ENCODE measurements at regions not wholly inside any gene's neighbourhood (a gene's known extent, or its start where the extent isn't known, plus 50 kb on each side); places are given as distances from the start of the nearest gene placed in this dataset.
"Not testable (repeated sequence)": the region's sequence is repeated elsewhere in the genome, so short reads cannot be mapped to it uniquely, and the experiment has no call there.

DNA sequence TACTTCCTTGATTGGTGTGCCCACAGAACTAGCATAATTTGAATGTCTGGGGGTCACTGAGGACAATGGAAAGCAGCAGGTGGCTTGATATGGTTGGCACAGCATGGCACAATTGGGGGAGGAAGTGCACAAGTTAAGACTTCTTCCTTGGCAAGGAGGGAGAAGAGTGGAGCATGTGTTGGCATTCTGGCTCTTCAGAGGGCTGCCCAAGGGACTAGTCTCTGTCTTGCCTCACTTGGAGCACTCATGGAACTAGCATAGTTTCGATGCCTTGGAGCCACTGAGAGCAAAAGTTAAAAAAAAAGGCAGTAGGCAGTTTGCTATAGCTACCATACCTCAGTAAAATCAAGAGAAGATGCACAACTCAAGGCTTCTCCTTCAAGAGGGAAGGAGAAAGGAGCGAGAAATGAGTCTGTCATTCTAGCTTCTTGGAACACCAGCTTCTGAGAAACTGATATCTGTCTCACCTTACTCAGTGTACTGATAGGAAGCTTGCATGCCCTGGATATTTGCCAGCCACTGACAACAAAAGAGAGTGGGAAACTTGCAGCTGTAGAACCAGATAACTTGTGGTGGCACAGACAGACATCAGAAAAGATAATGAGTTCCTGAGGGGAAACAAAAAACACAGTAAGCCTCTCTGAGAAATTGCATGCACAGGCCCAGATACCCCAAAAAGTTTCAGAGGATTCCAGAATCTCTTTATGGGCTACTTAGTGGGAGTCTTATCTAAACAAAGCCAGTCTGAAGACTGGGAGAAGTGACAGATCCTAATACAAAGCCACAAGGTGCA lies 207.5 kb upstream of the SAMSN1 start:
- DNase-seq: no peak

DNA sequence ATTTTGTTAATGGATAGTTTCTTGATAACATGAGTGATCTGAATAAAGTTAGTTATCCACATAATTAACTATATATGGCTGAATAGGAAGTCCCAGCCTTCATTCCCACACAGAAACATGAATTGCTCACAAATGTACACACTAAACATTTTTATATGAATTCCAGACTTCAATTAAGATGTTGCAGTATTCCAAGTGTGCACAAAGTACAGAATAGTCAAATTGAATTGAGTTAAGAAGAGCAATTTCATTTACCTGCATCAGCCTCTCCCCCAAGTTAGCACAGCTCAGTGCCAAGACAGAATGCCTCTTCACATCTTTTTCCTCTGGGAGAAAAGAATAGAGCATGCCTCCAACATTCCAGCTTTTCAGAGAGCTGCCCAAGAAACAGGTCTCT lies 207.0 kb upstream of the SAMSN1 start:
- DNase-seq: no peak

- DNase-seq: no peak
Measured at GRCh38 chr21:14752345-14752909, 206.3 kb upstream of the SAMSN1 start.

GRCh38 chr21:14751602-14752344 lies 205.7 kb upstream of the SAMSN1 start:
- DNase-seq: no peak

- no peak for DNase-seq
Measured at GRCh38 chr21:14751011-14751410, 204.9 kb upstream of the SAMSN1 start.

GRCh38 chr21:14750041-14750440 lies 203.9 kb upstream of the SAMSN1 start:
- no peak for DNase-seq

- no peak for DNase-seq
Measured at GRCh38 chr21:14748662-14749061, 202.5 kb upstream of the SAMSN1 start.

- DNase-seq: no peak
Measured at GRCh38 chr21:14744368-14744767, 198.3 kb upstream of the SAMSN1 start.

DNA sequence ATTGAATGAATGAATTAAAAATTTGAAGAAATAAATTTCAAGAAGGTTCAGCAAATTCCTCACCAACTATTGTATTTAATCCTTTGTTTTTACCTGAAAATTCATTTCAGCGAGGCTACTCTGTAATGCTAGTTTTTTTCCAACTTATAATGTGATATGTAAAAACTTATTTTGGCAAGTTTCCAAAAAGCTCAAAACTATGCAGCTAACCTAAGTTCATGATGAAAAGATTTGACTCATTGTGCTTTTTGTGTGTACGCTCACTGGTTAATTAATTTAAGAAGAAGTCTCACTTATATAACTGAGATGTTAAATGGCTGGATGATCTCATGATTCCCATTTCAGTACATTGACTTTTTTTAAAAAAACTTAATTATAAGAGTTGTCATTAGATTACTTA lies 196.0 kb upstream of the SAMSN1 start:
- no peak for DNase-seq

DNA sequence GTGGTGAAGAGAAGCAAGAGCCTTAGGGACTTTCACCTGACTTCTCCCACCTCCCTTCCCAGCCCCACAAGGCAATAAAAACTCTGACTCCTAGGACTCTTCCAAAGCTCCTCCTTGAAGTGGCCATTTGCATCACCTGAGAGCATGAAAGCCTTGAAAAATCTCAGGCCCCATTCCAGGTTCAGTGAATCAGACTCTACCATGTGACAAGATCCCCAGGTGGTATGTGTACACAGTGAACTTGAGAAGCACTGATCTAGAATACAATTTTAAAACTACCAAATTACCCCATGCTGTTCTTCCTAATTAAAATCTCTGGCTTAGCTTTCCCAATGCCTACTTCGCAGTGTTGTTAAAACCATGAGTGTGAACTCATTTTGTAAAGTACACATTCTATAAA lies 195.1 kb upstream of the SAMSN1 start:
- DNase-seq: no peak

DNA sequence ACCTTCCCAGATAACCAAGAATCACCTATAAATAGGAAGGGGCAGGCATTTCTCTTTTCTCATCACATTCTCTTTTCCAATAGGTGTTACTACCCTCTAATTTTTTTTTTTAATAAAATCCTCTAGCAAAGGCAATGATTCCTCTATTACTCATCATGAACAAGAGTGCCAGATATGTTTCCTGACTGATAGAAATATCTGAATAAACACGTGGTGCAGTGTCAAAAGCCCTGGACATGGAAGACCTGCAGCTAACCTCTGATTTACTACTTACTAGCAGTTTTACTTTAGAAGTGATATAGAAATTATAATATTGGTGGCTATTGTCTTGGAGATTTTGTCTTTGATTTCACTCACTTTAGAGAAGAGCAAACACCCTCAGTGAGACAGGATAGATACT lies 194.6 kb upstream of the SAMSN1 start:
- DNase-seq: no peak

DNA sequence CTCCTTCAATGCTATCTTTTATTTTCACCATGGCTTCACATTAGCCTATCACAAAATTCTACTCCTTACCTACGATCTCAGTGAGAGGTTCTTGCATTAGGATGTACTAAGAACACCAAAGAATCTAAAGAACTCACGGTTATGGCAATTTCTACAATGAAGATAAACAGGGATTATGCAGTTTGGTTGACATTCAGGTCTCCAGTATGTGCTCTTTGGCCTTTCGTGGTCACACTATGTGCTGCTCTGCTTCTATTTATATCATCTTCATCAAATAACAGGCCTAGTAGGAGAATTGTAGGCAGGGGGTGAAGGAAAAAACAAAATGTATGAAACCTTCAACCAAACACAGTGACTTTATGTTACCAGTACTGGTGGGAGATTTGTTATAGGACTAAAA lies 194.0 kb upstream of the SAMSN1 start:
- DNase-seq: no peak

GRCh38 chr21:14739590-14739989 lies 193.5 kb upstream of the SAMSN1 start:
- no peak for DNase-seq

DNA sequence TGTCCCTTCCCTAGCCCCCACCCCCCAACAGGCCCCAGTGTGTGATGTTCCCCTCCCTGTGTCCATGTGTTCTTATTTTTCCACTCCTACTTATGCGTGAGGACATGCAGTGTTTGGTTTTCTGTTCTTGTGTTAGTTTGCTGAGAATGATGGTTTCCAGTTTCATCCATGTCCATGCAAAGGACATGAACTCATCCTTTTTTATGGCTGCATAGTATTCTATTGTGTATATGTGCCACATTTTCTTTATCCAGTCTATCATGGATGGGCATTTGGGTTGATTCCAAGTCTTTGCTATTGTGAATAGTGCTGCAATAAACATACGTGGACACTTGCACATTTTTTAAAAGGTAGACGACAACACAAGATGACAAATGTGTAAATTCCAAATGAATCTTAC lies 192.5 kb upstream of the SAMSN1 start:
- DNase-seq: not testable (repeated sequence)

- peak; percentile 26 for DNase-seq
Measured at GRCh38 chr21:14737922-14738321, 191.8 kb upstream of the SAMSN1 start.

GRCh38 chr21:14737284-14737691 lies 191.2 kb upstream of the SAMSN1 start:
- DNase-seq: no peak

DNA sequence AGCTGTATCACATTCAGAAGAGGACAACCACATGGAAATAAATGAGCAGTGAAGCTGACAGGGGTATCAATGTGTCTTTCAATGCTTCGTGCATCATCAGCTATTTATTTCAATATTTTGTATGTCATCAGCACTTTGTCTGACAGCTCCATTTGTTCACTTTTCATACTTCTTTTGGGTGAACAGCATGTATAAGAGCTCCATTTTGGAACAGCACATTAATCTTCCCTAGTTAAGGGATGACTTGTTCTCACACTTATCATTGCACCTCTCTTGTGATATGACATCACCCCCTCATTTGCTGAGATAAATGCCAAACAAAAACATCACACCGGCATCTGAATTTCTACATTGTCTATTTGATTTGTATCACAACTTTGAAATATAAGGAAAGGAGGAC lies 190.6 kb upstream of the SAMSN1 start:
- DNase-seq: no peak

DNA sequence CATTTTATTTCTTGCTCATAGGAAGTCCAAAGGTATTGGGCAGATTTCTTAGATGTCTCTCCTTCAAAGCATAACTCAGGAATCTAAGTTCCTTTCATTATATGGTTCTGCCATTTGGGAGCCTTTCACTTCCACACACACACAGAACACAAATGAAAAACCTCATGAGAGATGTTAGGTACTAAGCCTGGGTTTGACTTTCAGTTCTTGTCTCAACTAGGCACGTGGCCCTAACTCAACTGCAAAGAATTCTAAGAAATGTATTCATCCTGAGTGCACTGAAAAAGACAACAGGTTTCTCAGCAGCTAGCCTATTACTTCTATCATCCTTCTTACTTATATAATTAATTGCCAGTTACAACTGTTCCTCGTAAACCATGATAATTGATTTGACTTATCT lies 190.0 kb upstream of the SAMSN1 start:
- DNase-seq: no peak

DNA sequence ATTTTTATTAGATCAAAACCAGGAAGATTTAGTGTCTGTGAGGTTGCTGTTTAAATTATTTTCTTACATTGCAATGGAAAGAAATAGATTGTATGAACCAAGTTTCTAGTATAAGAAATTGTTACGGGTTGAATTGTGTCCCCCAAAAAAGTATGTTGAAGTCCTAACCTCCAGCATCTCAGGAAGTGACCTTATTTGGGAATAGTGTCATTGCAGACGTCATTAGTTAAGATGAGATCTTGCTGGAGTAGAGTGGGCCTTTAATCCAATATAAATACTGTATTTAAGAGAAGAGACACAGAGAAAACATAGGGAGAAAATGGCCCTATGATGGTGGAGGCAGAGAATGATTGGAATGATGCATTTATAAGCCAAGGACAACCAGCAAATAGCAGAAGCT lies 188.7 kb upstream of the SAMSN1 start:
- DNase-seq: no peak

DNA sequence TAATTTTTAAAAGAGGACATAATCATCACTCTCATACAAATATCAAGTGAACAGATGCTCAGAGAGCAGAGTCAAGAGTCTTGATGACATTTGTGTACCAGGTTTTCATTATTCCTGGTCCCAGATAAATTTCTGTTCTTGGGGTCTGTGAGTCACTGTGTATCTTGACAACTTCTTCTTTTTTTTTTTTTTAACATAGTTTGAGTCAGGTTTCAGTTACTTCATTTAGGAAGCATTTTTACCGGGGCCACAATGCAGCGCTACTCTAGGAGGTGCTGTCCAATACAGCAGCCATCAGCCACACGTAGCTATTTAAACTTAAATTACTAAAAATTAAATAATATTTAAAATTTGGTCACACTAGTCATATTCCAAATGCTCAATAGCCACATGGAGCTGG lies 188.1 kb upstream of the SAMSN1 start:
- no peak for DNase-seq

GRCh38 chr21:14725219-14725618 lies 179.1 kb upstream of the SAMSN1 start:
- DNase-seq: no peak

DNA sequence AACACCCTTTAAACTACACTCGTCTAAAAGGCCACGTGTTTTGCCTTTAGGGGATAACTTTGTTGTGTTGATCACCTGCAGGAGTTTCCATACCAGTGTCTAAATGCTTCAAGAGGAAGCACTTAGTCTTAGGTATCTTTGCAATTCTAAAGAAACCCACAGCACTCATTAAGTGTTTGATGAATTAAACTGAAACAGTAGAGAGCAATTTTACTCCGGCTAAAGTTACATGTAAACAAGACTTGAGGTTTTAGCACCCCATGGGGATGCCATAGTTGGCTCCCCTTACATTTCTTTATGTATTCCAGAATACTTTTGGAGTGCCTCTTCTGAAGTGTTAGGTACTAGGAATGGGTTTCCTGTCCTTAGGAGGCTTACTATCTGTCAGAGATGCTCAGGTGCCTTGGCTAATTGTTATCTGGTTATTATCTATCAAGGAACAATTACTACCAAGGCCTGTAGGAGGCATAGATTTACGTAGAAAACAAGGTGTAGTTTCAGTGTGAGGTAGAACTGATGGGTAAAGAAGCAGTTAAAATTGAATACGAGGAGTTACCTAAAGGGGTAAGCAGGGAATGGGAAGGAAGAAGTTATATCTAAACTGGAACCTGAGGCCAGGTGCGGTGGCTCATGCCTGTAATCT lies 176.8 kb upstream of the SAMSN1 start:
- DNase-seq: no peak

GRCh38 chr21:14720237-14720636 lies 174.1 kb upstream of the SAMSN1 start:
- DNase-seq: no peak

GRCh38 chr21:14718951-14719350 lies 172.8 kb upstream of the SAMSN1 start:
- DNase-seq: no peak
